ENCODE measurements at regions not wholly inside any gene's neighbourhood (a gene's known extent, or its start where the extent isn't known, plus 50 kb on each side); places are given as distances from the start of the nearest gene placed in this dataset.

DNA sequence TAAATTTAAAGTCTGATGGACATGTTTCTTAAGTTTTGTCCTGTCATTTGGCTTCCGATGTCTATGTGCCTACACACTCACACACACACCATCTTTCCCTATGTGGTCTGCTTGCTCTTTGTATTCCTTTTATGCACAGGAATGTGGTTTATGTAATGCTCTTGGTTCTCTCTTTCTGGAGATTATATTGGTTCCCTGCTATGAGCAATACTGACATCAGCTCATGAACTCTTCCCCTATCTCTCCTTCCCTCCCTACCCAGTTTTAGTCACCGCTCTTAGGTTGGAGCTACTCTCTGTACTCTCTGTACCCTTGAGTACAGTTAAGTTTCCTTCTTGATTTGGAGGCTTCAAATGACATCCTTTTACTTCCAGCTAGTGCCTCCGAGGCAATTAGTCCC is 77.9 kb upstream of the MVB12B start:
- ChIA-PET POLR2A (no interaction called here), RAD21 (ENCODE audit: low non-redundant PET in 1 of 2, low total read pairs in 2 of 2, uncharacterized antibody in 2 of 2, unreplicated experiment in 2 of 2) (no interaction called here), CTCF (no interaction called here)
- H3K9me3 ChIP-seq (ENCODE audit: control insufficient read depth in 1 of 2, insufficient read depth in 1 of 2, low read depth in 1 of 2, low read length in 2 of 2), result 0 out of 4 replicates have a peak, but pooled peaks cover 0 to 4% of the 10 kb centered on the region in 2 experiments
- no peaks in the 10 kb centered on the region for H4K20me1 ChIP-seq (ENCODE audit: insufficient read depth)
- H3K27ac ChIP-seq (ENCODE audit: low read depth, low read length), result no peak overlapping the region
- H3K4me1 ChIP-seq (ENCODE audit: control insufficient read depth in 1 of 2, insufficient read depth in 2 of 2, low read length in 2 of 2), result no peaks in the 10 kb centered on the region
- no peak overlapping the region for H3K4me3 ChIP-seq (replicated peaks in 1 of 2; ENCODE audit: low read depth in 1 of 2, low read length in 2 of 2)
- H3K27me3 ChIP-seq (ENCODE audit: insufficient read depth, low read length), result no peaks in the 10 kb centered on the region
- no peaks in the 10 kb centered on the region for H3K79me2 ChIP-seq (ENCODE audit: insufficient read depth, low read length)
- no peak overlapping the region for H3K9ac ChIP-seq (ENCODE audit: low read length)
- ATAC-seq, result no peak
- no peak overlapping the region for H3K4me2 ChIP-seq (ENCODE audit: low read length)
- TF ChIP-seq, protein P1, sequence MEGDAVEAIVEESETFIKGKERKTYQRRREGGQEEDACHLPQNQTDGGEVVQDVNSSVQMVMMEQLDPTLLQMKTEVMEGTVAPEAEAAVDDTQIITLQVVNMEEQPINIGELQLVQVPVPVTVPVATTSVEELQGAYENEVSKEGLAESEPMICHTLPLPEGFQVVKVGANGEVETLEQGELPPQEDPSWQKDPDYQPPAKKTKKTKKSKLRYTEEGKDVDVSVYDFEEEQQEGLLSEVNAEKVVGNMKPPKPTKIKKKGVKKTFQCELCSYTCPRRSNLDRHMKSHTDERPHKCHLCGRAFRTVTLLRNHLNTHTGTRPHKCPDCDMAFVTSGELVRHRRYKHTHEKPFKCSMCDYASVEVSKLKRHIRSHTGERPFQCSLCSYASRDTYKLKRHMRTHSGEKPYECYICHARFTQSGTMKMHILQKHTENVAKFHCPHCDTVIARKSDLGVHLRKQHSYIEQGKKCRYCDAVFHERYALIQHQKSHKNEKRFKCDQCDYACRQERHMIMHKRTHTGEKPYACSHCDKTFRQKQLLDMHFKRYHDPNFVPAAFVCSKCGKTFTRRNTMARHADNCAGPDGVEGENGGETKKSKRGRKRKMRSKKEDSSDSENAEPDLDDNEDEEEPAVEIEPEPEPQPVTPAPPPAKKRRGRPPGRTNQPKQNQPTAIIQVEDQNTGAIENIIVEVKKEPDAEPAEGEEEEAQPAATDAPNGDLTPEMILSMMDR (IDR thresholded peaks at IDR 0.05 in 2 of 3, conservative IDR thresholded peaks at IDR 0.05 in 1 of 3; ENCODE audit: borderline replicate concordance in 1 of 3, insufficient read depth in 1 of 3, low read depth in 2 of 3, low read length in 2 of 3), result no peak
- TF ChIP-seq EZH2phosphoT487 (IDR thresholded peaks at IDR 0.05; ENCODE audit: borderline replicate concordance) (no peak), CEBPB (IDR thresholded peaks at IDR 0.05; ENCODE audit: low read depth) (no peak), ZFX (IDR thresholded peaks at IDR 0.05) (no peak), EGR1 (IDR thresholded peaks at IDR 0.05; ENCODE audit: low read depth) (no peak), SP1 (IDR thresholded peaks at IDR 0.05; ENCODE audit: low read depth) (no peak), POLR2AphosphoS5 (IDR thresholded peaks at IDR 0.05; ENCODE audit: low read depth, low read length) (no peak), CBX3 (IDR thresholded peaks at IDR 0.05; ENCODE audit: low read depth) (no peak), SIN3A (IDR thresholded peaks at IDR 0.05; ENCODE audit: low read depth) (no peak), SRF (IDR thresholded peaks at IDR 0.05; ENCODE audit: low read depth) (no peak), RAD21 (IDR thresholded peaks at IDR 0.05; ENCODE audit: low read depth) (no peak), ZNF274 (IDR thresholded peaks at IDR 0.05; ENCODE audit: low read depth, low read length) (no peak), FOSL1 (IDR thresholded peaks at IDR 0.05; ENCODE audit: low read depth) (no peak), YY1 (IDR thresholded peaks at IDR 0.05; ENCODE audit: extremely low read depth, insufficient replicate concordance, low read depth, low read length) (no peak)
- TF ChIP-seq, protein P2, sequence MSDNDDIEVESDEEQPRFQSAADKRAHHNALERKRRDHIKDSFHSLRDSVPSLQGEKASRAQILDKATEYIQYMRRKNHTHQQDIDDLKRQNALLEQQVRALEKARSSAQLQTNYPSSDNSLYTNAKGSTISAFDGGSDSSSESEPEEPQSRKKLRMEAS (IDR thresholded peaks at IDR 0.05), result no peak
- TF ChIP-seq, protein P3, sequence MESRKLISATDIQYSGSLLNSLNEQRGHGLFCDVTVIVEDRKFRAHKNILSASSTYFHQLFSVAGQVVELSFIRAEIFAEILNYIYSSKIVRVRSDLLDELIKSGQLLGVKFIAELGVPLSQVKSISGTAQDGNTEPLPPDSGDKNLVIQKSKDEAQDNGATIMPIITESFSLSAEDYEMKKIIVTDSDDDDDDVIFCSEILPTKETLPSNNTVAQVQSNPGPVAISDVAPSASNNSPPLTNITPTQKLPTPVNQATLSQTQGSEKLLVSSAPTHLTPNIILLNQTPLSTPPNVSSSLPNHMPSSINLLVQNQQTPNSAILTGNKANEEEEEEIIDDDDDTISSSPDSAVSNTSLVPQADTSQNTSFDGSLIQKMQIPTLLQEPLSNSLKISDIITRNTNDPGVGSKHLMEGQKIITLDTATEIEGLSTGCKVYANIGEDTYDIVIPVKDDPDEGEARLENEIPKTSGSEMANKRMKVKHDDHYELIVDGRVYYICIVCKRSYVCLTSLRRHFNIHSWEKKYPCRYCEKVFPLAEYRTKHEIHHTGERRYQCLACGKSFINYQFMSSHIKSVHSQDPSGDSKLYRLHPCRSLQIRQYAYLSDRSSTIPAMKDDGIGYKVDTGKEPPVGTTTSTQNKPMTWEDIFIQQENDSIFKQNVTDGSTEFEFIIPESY (IDR thresholded peaks at IDR 0.05; ENCODE audit: extremely low read depth, insufficient replicate concordance, low read length), result no peak
- TF ChIP-seq, protein P4, sequence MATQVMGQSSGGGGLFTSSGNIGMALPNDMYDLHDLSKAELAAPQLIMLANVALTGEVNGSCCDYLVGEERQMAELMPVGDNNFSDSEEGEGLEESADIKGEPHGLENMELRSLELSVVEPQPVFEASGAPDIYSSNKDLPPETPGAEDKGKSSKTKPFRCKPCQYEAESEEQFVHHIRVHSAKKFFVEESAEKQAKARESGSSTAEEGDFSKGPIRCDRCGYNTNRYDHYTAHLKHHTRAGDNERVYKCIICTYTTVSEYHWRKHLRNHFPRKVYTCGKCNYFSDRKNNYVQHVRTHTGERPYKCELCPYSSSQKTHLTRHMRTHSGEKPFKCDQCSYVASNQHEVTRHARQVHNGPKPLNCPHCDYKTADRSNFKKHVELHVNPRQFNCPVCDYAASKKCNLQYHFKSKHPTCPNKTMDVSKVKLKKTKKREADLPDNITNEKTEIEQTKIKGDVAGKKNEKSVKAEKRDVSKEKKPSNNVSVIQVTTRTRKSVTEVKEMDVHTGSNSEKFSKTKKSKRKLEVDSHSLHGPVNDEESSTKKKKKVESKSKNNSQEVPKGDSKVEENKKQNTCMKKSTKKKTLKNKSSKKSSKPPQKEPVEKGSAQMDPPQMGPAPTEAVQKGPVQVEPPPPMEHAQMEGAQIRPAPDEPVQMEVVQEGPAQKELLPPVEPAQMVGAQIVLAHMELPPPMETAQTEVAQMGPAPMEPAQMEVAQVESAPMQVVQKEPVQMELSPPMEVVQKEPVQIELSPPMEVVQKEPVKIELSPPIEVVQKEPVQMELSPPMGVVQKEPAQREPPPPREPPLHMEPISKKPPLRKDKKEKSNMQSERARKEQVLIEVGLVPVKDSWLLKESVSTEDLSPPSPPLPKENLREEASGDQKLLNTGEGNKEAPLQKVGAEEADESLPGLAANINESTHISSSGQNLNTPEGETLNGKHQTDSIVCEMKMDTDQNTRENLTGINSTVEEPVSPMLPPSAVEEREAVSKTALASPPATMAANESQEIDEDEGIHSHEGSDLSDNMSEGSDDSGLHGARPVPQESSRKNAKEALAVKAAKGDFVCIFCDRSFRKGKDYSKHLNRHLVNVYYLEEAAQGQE (IDR thresholded peaks at IDR 0.05; ENCODE audit: low read depth), result no peak
- TF ChIP-seq, protein P5, sequence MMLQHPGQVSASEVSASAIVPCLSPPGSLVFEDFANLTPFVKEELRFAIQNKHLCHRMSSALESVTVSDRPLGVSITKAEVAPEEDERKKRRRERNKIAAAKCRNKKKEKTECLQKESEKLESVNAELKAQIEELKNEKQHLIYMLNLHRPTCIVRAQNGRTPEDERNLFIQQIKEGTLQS (IDR thresholded peaks at IDR 0.05), result no peak
- H2AFZ ChIP-seq (ENCODE audit: low read depth, low read length, poor library complexity, severe bottlenecking), result no peak overlapping the region
- no peaks in the 10 kb centered on the region for H3K9me2 ChIP-seq (ENCODE audit: insufficient read depth)
- DNase-seq (ENCODE audit: low read depth, low spot score), result no peak
- intact Hi-C loops (cut with micrococcal nuclease), result no loop called here
- H3K36me3 ChIP-seq (ENCODE audit: control insufficient read depth in 1 of 2, insufficient read depth in 2 of 2, low read length in 2 of 2), result no peaks in the 10 kb centered on the region
- no TSS peak for BruUV-seq (replicated peaks)

Data from HCT116 (cell line).